Retinal pigment epithelial cell (primary cell): ENCODE measurements at regions not wholly inside any gene's neighbourhood (a gene's known extent, or its start where the extent isn't known, plus 50 kb on each side); places are given as distances from the start of the nearest gene placed in this dataset.

ENCODE experiments used
- DNase-seq: peaks from one replicate; pipeline ENCODE4 v3.0.0-alpha.2; 2010; ENCODE audit warnings: low read depth
- H3K4me3 ChIP-seq: 2 replicates; pipeline ENCODE4 v1.5.1; 2011; ENCODE audit warnings: mild to moderate bottlenecking, low read length, control low read depth, moderate library complexity
- TF ChIP-seq, protein P1 (sequence below): conservative IDR thresholded peaks from 2 replicates; pipeline ENCODE4 v1.5.1; 2011; ENCODE audit warnings: low read depth, low read length, control low read depth, inconsistent platforms

DNA sequence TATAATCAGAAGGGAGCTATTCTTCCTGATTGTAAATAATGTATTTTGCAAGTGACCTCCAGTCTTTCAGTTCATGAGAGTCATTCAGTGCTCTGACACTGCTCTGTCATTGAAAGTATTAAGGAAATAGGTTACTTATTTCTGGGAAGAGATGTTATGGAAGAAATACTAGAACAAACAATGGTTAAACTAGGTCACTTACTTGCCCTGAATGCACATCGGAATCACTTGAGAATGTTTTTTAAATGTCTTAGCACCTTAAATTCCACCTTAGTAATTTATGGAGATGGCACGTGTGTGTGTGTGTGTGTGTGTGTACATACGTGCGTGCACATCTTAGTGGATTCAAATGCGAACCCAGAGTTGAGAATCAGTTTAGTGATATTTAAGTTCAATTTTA lies 126.6 kb upstream of the KCNH7 start:
- no peak overlapping the region for H3K4me3 ChIP-seq
- no peak for DNase-seq
- TF ChIP-seq, protein P1, sequence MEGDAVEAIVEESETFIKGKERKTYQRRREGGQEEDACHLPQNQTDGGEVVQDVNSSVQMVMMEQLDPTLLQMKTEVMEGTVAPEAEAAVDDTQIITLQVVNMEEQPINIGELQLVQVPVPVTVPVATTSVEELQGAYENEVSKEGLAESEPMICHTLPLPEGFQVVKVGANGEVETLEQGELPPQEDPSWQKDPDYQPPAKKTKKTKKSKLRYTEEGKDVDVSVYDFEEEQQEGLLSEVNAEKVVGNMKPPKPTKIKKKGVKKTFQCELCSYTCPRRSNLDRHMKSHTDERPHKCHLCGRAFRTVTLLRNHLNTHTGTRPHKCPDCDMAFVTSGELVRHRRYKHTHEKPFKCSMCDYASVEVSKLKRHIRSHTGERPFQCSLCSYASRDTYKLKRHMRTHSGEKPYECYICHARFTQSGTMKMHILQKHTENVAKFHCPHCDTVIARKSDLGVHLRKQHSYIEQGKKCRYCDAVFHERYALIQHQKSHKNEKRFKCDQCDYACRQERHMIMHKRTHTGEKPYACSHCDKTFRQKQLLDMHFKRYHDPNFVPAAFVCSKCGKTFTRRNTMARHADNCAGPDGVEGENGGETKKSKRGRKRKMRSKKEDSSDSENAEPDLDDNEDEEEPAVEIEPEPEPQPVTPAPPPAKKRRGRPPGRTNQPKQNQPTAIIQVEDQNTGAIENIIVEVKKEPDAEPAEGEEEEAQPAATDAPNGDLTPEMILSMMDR: no peak

DNA sequence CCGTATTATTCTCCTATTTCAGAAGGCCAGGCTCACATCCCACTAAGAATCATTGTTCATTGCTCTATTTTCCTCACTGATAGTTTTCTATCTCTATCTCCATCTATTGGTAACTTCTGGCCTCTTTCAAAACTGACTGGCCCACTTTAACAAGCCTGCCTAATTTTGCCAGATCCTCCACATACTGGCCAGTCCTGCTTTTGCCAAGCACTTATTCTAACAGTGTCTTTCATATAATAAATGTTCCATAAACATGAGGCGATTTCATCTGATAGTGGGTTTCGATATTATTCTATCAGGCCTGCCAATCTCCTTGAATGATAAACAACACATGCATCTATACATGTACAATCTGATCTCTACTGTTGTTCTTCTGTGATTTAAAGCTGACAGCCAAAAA lies 125.9 kb upstream of the KCNH7 start:
- H3K4me3 ChIP-seq: no peak overlapping the region
- DNase-seq: no peak
- TF ChIP-seq, protein P1: no peak

DNA sequence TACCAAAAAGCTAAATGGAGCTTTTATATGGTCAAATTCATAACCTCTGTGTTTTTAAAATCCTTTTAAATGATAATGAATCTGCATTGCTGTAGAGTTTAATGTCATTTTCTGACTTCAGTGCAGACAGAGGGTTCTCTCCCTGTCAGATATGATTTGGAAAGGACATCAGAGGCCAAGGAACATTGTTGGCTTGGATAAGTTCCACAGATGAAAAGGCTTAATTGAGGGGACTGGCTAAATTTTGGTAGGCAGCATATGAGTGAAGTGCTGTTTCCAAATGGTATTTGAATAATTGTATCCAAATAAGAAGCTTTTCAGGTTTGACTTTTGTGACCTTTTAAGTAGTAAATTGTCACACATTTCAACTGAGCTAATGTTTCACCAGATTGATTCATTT lies 124.6 kb upstream of the KCNH7 start:
- TF ChIP-seq, protein P1: no peak
- no peak for DNase-seq
- no peak overlapping the region for H3K4me3 ChIP-seq

DNA sequence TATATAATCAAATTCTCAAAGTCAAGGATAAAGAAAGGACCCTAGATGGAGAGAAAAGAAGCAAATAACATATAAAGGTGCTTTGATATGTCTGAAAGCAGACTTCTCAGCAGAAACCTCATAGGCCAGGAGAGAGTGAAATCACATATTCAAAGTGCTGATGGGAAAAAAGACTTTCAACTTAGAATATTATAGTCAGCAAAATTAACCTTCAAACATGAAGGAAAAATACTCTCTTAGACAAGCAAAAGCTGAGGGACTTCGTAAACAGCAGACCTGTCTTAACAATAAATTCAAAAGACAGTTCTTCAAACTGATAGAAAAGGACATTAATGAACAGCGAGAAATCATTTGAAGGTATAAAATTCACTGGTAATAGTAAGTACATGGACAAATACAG lies 107.2 kb upstream of the KCNH7 start:
- TF ChIP-seq, protein P1: no peak
- DNase-seq: no peak
- no peak overlapping the region for H3K4me3 ChIP-seq

DNA sequence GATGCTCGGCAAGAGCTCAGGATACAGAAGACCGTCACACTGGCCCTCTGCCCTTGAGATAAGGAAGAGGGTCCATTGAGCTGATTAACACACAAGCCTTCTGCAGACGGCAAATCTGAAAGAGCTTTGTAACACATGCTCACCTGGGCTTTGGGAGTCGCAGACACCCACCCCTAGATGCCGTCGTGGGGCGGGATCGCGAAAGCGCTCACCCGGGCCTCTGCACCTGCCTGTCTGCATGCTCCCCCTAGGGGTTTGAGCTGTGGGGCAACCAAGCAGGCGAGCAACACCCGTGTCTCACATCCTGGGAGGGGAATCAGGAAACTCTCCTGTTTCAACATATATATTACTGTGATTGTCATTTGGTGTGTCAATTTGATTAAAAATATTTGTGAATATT lies 99.8 kb upstream of the KCNH7 start:
- TF ChIP-seq, protein P1: no peak
- DNase-seq: no peak
- no peak overlapping the region for H3K4me3 ChIP-seq

DNA sequence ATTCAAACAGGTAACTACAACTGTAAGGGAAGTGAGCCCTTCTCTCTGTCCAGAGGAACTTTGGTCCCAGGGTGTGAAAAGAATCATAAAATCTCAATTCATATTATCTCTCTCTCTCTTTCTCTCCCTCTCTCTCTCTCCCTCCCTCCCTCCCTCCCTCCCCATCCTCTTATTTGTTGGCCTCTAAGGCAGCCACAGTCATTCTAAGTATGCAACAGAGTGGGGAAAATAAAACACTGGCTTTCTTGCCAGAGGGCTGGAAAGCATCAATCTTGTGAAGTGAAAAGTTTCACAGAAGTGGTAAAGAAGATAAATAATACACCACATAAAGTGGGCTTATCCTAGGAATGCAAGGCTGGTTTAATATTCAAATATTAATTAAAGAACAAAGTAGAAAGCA lies 95.6 kb upstream of the KCNH7 start:
- DNase-seq: no peak
- H3K4me3 ChIP-seq: no peak overlapping the region
- TF ChIP-seq, protein P1: no peak

DNA sequence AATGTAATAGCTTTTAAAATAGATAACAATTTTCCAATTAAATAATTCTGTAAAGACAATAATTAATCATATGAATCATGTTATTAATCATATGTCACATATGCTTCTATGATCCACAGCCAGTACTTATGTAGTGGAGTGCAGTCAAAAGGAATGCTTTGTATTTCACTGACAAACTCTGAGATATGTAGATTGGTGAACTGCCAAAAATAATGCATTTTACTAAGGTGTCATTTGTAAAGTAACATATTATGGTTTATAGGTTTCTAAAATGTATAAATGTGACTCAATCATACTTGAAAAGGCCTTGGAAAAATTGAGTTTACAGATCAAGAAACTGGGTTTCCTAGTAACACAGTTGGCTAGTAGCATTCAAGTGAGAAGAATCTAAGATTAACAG lies 93.8 kb upstream of the KCNH7 start:
- DNase-seq: no peak

More for the DNA sequence above, 93.8 kb upstream of the KCNH7 start:
- TF ChIP-seq, protein P1: no peak
- no peak overlapping the region for H3K4me3 ChIP-seq
